RWPE1 (cell line): ENCODE measurements at regions not wholly inside any gene's neighbourhood (a gene's known extent, or its start where the extent isn't known, plus 50 kb on each side); places are given as distances from the start of the nearest gene placed in this dataset.

Source experiments
- CTCF ChIA-PET: fragments of 350-600 bp; sonication (Branson Sonifier 250); formaldehyde crosslinking; extraction: SDS; loops from one replicate; lab custom pipeline; 2021; lab: Yijun Ruan, JAX
- POLR2A ChIA-PET: fragments of 400-600 bp; formaldehyde crosslinking; extraction: SDS; loops from one replicate; lab custom pipeline; 2020; ENCODE audit warnings: antibody characterized with exemption; ENCODE audit not compliant: low non-redundant PET; lab: Yijun Ruan, JAX
- DNase-seq: peaks from one replicate; pipeline ENCODE4 v3.0.0; 2012; ENCODE audit warnings: low spot score
- H3K27ac ChIP-seq: fragments of 450-650 bp; 2 replicates; pipeline ENCODE4 v1.5.1; 2017
- CTCF ChIP-seq: fragments of 450-650 bp; conservative IDR thresholded peaks from 2 replicates; pipeline ENCODE4 v1.5.1; 2017; ENCODE audit warnings: low read depth, mild to moderate bottlenecking

GRCh38 chr1:219405531-219406331 lies 207.2 kb downstream of the ZC3H11B start:
- no peak for TF ChIP-seq CTCF
- CTCF ChIA-PET: interaction anchor here (0.9 kb wide), 1 partner anchor 407 kb away, joined by 4 read pairs; no protein-coding TSS in a partner anchor
- DNase-seq: no peak
- POLR2A ChIA-PET: no interaction called here
- H3K27ac ChIP-seq: no peak overlapping the region

GRCh38 chr1:219404629-219405028 lies 208.3 kb downstream of the ZC3H11B start:
- POLR2A ChIA-PET: no interaction called here
- DNase-seq: no peak
- CTCF ChIA-PET: no interaction called here
- no peak for TF ChIP-seq CTCF
- H3K27ac ChIP-seq: no peak overlapping the region

GRCh38 chr1:219402925-219403324 lies 210.0 kb downstream of the ZC3H11B start:
- ChIA-PET POLR2A (no interaction called here), CTCF (interaction anchor here (0.6 to 1.1 kb wide), 3 partner anchors 17 to 1942 kb away, joined by 3 to 4 read pairs (median 3); no protein-coding TSS in a partner anchor)
- DNase-seq: no peak
- no peak for TF ChIP-seq CTCF
- no peak overlapping the region for H3K27ac ChIP-seq

DNA sequence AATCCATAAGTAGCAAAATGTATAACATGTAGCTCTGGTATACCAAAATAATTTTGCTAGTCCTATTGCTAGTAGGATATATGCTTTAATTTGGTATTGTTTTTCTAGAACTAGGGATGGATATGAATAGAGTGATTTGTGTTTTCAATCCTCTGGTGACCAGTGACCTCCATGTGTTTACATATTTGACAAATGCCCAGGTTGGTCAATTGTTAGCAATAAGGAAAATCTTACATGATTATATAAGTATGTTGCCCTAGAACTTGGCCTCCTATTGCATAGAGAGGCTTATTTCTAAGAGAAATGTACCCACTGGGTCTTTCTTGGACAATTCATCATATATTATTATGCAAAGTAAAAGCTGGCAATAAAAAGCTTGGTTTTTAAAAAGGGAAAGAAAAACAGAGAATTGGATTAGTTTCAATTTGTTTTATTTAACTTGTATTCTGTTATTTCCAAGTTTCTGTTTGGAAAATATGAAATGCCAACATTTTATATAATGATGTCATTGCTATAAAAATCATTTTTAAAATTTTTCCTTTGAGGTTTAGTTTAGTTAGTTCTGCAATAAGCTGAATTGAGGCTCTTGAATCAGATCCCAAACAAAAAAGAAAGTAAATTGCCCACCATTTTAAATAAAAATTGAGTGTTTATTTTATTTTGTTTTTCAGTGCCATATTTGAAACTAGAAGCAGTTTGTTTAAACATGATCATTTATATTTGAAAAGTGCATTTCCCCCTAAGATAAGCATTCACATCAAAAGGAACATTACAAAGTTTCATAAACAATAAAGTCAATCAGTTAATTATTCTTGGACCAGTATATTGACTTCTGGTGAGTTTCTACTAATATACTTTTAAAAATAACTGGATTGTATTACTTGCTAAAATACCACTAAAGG lies 210.9 kb downstream of the ZC3H11B start:
- CTCF ChIA-PET: interaction anchor here (0.6 to 0.7 kb wide), 4 partner anchors 15 to 1943 kb away, joined by 3 to 4 read pairs (median 3); no protein-coding TSS in a partner anchor
- TF ChIP-seq CTCF: no peak
- POLR2A ChIA-PET: no interaction called here
- DNase-seq: no peak
- H3K27ac ChIP-seq: no peak overlapping the region

DNA sequence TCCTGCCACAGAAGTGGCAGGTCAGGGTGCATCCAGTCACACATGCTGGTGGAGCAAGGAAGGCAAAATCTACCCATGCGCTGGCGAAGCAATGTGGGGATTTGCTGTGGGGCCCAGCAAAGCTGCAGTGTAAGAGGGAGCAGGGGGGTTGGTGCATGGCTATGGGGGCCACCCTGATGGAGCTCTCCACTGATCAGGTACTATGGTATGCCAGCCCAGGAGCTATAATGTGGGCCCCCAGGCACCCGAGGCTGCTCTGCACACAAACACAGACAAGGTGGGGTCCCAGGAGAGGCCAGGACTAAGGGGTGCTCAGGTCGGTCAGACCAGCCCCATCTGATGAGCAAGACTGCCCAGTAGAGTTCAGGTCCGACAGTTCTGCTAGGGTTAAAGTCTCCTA lies 213.5 kb downstream of the ZC3H11B start:
- POLR2A ChIA-PET: no interaction called here
- no peak for DNase-seq
- CTCF ChIA-PET: no interaction called here
- TF ChIP-seq CTCF: no peak
- no peak overlapping the region for H3K27ac ChIP-seq

GRCh38 chr1:219398815-219399396 lies 214.0 kb downstream of the ZC3H11B start:
- H3K27ac ChIP-seq: no peak overlapping the region
- TF ChIP-seq CTCF: no peak
- ChIA-PET POLR2A (no interaction called here), CTCF (no interaction called here)
- no peak for DNase-seq
